ENCODE measurements at regions not wholly inside any gene's neighbourhood (a gene's known extent, or its start where the extent isn't known, plus 50 kb on each side); places are given as distances from the start of the nearest gene placed in this dataset.

DNA sequence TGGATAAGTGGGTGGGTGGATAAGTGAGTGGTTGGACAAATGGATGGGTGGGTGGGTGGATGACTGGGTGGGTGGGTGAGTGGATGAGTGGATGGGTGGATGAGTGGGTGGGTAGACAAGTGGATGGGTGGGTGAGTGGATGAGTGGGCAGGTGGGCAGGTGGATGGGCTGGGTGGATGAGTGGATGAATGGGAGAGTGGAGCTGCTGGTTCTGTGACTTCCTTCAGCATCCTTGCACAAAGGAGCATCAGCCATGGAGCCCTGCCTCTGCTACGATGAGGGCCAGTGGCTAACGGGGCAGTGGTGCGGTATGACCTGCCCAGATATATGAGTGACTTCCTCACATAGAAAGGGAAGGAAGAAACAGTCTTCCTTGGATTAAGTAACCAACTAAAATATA is 398.7 kb upstream of the IRX4 start:
- TF ChIP-seq, protein P1, sequence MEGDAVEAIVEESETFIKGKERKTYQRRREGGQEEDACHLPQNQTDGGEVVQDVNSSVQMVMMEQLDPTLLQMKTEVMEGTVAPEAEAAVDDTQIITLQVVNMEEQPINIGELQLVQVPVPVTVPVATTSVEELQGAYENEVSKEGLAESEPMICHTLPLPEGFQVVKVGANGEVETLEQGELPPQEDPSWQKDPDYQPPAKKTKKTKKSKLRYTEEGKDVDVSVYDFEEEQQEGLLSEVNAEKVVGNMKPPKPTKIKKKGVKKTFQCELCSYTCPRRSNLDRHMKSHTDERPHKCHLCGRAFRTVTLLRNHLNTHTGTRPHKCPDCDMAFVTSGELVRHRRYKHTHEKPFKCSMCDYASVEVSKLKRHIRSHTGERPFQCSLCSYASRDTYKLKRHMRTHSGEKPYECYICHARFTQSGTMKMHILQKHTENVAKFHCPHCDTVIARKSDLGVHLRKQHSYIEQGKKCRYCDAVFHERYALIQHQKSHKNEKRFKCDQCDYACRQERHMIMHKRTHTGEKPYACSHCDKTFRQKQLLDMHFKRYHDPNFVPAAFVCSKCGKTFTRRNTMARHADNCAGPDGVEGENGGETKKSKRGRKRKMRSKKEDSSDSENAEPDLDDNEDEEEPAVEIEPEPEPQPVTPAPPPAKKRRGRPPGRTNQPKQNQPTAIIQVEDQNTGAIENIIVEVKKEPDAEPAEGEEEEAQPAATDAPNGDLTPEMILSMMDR (IDR thresholded peaks at IDR 0.05; ENCODE audit: low read depth, low read length, poor library complexity, severe bottlenecking), result no peak
- TF ChIP-seq EZH2phosphoT487 (IDR thresholded peaks at IDR 0.05; ENCODE audit: borderline replicate concordance, low read length), result no peak

Data from DOHH2 (cell line).